Prostate gland (tissue), 2 donors: ENCODE measurements at regions not wholly inside any gene's neighbourhood (a gene's known extent, or its start where the extent isn't known, plus 50 kb on each side); places are given as distances from the start of the nearest gene placed in this dataset.

Experiments used
- POLR2A ChIP-seq: fragments of 450-650 bp; IDR thresholded peaks from one replicate; pipeline ENCODE4 v1.6.1; 2016; ENCODE audit warnings: antibody characterized with exemption, mild to moderate bottlenecking
- TF ChIP-seq, protein P1 (sequence below), 4 experiments: fragments of 200-600 bp in 2 of 4; fragments of 450-650 bp in 2 of 4; sonication (generic) in 2 of 4; IDR thresholded peaks; 1 replicate in 3 of 4; 2 replicates in 1 of 4; pipeline ENCODE4 v1.5.1; 2016 to 2019; ENCODE audit warnings: antibody characterized with exemption in 4 of 4, mild to moderate bottlenecking in 2 of 4, moderate library complexity in 2 of 4

DNA sequence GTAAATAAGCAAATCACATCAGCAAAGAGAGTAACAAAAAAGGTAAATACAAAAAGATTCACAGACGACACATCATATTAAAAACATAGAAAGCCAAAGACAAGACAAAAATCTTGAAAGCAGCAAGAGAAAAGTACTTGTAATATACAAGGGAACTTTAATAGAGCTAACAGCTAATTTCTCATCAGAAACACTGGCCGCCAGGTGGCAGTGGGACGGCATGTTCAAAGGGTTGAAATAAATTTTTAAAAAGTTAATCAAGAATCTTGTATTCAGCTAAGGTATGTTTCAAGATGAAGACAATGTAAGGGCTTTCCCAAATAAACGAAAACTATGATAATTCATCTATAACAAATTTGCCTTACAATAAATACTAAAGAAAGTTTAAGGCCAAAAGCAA is 358.1 kb downstream of the LRRIQ3 start:
- TF ChIP-seq POLR2A: no peak
- TF ChIP-seq, protein P1, sequence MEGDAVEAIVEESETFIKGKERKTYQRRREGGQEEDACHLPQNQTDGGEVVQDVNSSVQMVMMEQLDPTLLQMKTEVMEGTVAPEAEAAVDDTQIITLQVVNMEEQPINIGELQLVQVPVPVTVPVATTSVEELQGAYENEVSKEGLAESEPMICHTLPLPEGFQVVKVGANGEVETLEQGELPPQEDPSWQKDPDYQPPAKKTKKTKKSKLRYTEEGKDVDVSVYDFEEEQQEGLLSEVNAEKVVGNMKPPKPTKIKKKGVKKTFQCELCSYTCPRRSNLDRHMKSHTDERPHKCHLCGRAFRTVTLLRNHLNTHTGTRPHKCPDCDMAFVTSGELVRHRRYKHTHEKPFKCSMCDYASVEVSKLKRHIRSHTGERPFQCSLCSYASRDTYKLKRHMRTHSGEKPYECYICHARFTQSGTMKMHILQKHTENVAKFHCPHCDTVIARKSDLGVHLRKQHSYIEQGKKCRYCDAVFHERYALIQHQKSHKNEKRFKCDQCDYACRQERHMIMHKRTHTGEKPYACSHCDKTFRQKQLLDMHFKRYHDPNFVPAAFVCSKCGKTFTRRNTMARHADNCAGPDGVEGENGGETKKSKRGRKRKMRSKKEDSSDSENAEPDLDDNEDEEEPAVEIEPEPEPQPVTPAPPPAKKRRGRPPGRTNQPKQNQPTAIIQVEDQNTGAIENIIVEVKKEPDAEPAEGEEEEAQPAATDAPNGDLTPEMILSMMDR (IDR thresholded peaks at IDR 0.05): no peak
